Testis (tissue), 2 donors: ENCODE measurements at regions not wholly inside any gene's neighbourhood (a gene's known extent, or its start where the extent isn't known, plus 50 kb on each side); places are given as distances from the start of the nearest gene placed in this dataset.

Experiments used
- POLR2A ChIP-seq: fragments of 450-650 bp; IDR thresholded peaks from one replicate; pipeline ENCODE4 v1.6.1; 2017; ENCODE audit warnings: antibody characterized with exemption, mild to moderate bottlenecking, moderate library complexity
- TF ChIP-seq, protein P1 (sequence below), 3 experiments: fragments of 450-650 bp in 2 of 3; fragments of 200-600 bp in 1 of 3; sonication (generic) in 1 of 3; IDR thresholded peaks; one replicate each; pipeline ENCODE4 v1.5.1; 2016 to 2019; ENCODE audit warnings: antibody characterized with exemption in 3 of 3, mild to moderate bottlenecking in 2 of 3, moderate library complexity in 1 of 3

DNA sequence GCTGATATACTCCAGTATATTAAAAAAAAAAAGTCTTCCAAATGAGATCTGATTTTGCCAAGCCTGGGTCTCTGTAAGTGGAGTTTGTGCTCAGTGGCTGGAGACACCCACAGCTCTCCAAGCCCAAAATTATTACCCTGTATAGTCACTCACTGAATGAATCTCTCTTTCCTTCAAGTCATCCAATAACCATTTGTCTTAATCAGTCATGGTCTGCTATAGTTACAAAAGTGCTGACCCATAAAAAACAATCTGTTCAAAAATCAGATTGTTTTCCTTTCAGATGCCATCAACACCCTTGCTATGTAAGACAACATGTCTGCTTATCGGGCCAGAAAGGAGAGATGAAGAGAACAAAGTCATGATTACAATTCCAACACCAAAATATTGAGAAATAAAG, 159.4 kb upstream of the FST start:
- TF ChIP-seq POLR2A: no peak
- TF ChIP-seq, protein P1, sequence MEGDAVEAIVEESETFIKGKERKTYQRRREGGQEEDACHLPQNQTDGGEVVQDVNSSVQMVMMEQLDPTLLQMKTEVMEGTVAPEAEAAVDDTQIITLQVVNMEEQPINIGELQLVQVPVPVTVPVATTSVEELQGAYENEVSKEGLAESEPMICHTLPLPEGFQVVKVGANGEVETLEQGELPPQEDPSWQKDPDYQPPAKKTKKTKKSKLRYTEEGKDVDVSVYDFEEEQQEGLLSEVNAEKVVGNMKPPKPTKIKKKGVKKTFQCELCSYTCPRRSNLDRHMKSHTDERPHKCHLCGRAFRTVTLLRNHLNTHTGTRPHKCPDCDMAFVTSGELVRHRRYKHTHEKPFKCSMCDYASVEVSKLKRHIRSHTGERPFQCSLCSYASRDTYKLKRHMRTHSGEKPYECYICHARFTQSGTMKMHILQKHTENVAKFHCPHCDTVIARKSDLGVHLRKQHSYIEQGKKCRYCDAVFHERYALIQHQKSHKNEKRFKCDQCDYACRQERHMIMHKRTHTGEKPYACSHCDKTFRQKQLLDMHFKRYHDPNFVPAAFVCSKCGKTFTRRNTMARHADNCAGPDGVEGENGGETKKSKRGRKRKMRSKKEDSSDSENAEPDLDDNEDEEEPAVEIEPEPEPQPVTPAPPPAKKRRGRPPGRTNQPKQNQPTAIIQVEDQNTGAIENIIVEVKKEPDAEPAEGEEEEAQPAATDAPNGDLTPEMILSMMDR (IDR thresholded peaks at IDR 0.05): no peak
